IPS DF 4.7 (cell line): ENCODE measurements at regions not wholly inside any gene's neighbourhood (a gene's known extent, or its start where the extent isn't known, plus 50 kb on each side); places are given as distances from the start of the nearest gene placed in this dataset.

Source experiments
- DNase-seq: peaks from one replicate; pipeline ENCODE4 v3.0.0-alpha.2; 2013; ENCODE audit warnings: low spot score; ENCODE audit errors: extremely low read depth

- DNase-seq, result no peak
These were observed 61.8 kb upstream of the PTPRD start for GRCh38 chr9:10674586-10674985.

GRCh38 chr9:10678010-10678409 lies 65.2 kb upstream of the PTPRD start:
- DNase-seq, result no peak

- no peak for DNase-seq
These were observed 66.0 kb upstream of the PTPRD start for GRCh38 chr9:10678790-10679189.

- DNase-seq, result no peak
These were observed 74.1 kb upstream of the PTPRD start for GRCh38 chr9:10686943-10687342.

- DNase-seq, result no peak
These were observed 77.7 kb upstream of the PTPRD start for GRCh38 chr9:10690546-10690945.

- DNase-seq, result no peak
These were observed 84.2 kb upstream of the PTPRD start for GRCh38 chr9:10697044-10697443.

- no peak for DNase-seq
These were observed 87.5 kb upstream of the PTPRD start for GRCh38 chr9:10700291-10700690.

- no peak for DNase-seq
These were observed 88.1 kb upstream of the PTPRD start for GRCh38 chr9:10700915-10701314.

GRCh38 chr9:10701906-10702305 lies 89.1 kb upstream of the PTPRD start:
- no peak for DNase-seq

GRCh38 chr9:10703139-10703538 lies 90.3 kb upstream of the PTPRD start:
- DNase-seq, result no peak

- DNase-seq, result no peak
These were observed 91.9 kb upstream of the PTPRD start for GRCh38 chr9:10704720-10705119.

GRCh38 chr9:10705383-10705782 lies 92.6 kb upstream of the PTPRD start:
- DNase-seq, result no peak

- no peak for DNase-seq
These were observed 94.0 kb upstream of the PTPRD start for GRCh38 chr9:10706788-10707187.

GRCh38 chr9:10721301-10721700 lies 108.5 kb upstream of the PTPRD start:
- no peak for DNase-seq

GRCh38 chr9:10729213-10729612 lies 116.4 kb upstream of the PTPRD start:
- no peak for DNase-seq

GRCh38 chr9:10744669-10745068 lies 131.9 kb upstream of the PTPRD start:
- no peak for DNase-seq

- no peak for DNase-seq
These were observed 140.7 kb upstream of the PTPRD start for GRCh38 chr9:10753474-10753873.

GRCh38 chr9:10764481-10764880 lies 151.7 kb upstream of the PTPRD start:
- DNase-seq, result no peak

- DNase-seq, result no peak
These were observed 160.3 kb upstream of the PTPRD start for GRCh38 chr9:10773136-10773535.

GRCh38 chr9:10774051-10774450 lies 161.2 kb upstream of the PTPRD start:
- DNase-seq, result no peak

- DNase-seq, result no peak
These were observed 172.5 kb upstream of the PTPRD start for GRCh38 chr9:10785255-10785654.

- no peak for DNase-seq
These were observed 180.5 kb upstream of the PTPRD start for GRCh38 chr9:10793306-10793705.

- no peak for DNase-seq
These were observed 191.7 kb upstream of the PTPRD start for GRCh38 chr9:10804486-10804885.

GRCh38 chr9:10806868-10807267 lies 194.1 kb upstream of the PTPRD start:
- no peak for DNase-seq
